ENCODE measurements at regions not wholly inside any gene's neighbourhood (a gene's known extent, or its start where the extent isn't known, plus 50 kb on each side); places are given as distances from the start of the nearest gene placed in this dataset.

DNA sequence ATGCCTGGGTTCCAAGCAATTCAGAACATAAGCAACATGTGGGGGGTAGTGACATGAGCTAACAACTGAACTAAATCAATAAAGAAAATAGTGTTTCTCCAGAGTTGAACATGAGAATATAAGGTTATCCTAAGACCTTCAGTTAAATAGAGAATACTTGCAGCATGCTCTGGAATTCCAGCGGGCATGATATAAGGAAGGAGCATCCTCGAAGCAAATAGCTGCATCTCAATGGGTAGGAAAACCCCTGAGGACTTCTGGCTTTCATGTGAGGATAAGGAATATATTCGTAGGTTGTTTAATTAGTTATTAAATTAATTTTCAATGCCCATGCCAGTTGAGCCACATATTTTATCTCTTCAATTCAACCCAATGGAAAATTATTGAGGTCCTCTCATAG, 631.2 kb upstream of the EPHA7 start:
- DNase-seq = no peak

- no peak for DNase-seq
These were observed 629.6 kb upstream of the EPHA7 start for GRCh38 chr6:94049001-94049400.

GRCh38 chr6:94045099-94045829, 625.9 kb upstream of the EPHA7 start:
- no peak for DNase-seq

GRCh38 chr6:94041945-94042709, 622.8 kb upstream of the EPHA7 start:
- DNase-seq = no peak

GRCh38 chr6:94036024-94036423, 616.7 kb upstream of the EPHA7 start:
- DNase-seq = no peak

- no peak for DNase-seq
These were observed 608.0 kb upstream of the EPHA7 start for GRCh38 chr6:94027374-94027773.

DNA sequence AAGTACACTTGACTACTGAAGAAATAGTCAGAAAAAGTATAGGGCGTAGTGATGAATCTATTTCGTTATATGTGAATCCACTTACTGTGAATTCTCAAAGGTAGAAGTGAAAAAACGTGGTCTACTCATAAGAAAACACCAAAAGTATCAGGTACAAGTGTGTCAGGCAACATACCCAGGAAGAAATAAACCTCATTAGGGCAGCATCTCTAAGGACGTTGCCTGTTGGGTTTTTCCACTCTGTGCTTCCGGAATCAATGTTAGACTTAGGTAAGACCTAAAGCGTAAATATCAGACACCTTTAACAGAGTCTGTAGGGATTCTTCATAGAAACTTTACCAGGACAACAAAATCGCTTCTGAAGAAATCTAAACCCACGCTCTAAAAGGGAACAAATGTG, 607.2 kb upstream of the EPHA7 start:
- no peak for DNase-seq

DNA sequence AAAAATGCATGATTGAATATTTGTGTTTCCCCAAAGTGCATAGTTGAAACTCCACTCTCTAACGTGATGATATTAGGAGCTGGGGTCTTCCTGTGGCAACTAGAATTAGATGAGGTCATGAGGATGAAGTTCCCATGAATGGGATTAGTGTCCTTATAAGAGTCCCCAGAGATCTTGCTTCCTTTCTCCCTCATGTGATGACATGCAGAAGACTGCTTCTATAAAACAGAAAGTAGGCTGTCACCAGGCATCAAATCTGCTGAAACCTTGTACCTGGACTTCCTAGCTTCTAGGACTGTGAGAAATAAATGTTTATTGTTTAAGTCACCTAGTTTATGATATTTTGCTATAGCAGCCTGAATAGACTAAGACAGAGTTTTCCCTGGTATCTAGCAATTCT, 586.5 kb upstream of the EPHA7 start:
- no peak for DNase-seq

DNA sequence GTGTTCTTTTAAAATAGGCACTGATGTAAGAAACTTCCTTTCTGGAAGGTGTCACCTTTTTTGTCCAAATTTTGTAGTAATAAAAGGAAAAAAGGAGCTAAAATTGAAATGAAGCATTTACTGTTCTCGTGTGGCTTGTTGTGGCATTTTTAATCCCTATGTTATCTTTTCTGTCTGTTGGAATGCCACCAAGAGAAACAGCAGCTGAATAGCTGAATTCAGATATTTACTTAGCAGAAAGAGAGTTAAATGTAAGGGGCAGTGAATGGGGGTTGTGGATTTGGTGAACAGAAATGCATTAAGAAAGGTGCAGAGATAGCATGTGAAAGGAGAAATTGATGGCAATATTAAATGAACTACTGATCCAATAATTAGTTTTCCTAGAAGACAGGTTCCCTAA, 573.6 kb upstream of the EPHA7 start:
- no peak for DNase-seq

DNA sequence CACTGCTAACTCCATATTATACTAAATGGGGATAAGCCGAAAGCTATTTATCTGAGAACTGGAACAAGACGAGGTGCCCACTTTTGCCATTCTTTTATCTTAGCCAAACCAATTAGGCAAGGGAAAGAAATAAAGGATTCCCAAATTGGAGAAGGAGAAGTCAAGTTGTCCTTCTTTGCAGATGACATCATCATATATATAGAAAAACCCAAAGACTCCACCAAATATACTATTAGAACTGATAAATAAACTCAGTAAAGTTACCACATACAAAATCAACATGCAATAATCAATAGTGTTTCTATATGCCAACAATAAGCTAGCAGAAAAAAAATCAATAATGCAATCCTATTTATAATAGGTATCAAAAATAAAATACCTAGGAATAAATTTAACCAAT, 570.3 kb upstream of the EPHA7 start:
- DNase-seq = no peak

- no peak for DNase-seq
These were observed 566.6 kb upstream of the EPHA7 start for GRCh38 chr6:93985953-93986352.

DNA sequence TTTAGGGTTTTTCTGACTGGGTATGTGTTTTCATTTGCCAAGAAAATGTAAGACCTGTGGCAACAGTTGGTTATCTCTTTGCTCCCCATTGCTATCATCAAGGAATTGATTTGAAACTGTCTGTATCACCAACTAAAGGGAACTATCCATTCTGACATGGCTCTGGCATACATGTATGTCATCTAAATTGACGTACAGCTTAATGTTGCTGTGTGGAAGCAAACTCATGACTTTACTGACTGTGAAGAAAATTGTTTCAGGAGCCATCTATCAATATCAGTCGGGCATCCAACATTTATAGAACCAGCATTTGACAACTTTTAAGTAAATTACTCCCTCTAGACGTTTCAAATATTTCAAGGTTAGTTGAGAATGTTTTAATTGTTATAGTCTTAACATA, 555.8 kb upstream of the EPHA7 start:
- no peak for DNase-seq

DNA sequence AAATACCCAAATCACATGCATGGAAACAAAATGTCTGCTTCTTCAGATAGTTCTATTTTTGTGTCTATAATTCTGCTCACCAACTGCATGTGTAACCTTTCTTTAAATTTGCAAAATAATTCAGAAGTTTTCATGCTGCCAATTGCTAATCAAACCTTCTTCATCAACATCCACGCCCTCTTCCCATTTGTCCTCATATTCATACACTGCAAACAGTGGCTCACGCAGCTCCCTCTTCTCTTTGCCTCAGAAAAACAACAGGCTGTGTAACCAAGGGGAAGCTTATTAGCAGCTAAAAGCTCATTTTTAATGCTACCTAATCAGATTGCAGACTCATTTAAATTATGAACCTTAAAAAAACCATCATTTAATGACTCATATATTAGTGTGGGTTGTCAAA, 555.0 kb upstream of the EPHA7 start:
- DNase-seq = no peak

GRCh38 chr6:93972791-93973190, 553.4 kb upstream of the EPHA7 start:
- no peak for DNase-seq

DNA sequence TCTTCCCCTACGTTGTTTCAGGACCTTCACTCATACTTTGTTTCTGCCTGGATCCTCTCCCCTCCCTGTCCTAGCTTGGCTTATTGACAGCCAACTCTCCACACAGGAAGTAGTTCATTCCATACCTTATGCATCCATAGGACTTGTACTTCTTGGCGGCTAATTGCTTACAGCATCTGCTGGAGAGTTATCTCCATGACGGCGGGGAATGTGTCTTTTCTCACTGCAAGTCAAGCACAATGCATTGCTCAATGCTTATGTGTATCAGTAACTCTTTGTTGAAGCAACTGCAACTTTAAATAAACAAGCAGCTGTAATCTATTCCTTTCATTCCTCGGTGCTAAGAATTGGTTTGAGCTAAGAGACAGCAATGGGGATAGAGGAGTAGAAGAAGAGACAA, 551.3 kb upstream of the EPHA7 start:
- no peak for DNase-seq

DNA sequence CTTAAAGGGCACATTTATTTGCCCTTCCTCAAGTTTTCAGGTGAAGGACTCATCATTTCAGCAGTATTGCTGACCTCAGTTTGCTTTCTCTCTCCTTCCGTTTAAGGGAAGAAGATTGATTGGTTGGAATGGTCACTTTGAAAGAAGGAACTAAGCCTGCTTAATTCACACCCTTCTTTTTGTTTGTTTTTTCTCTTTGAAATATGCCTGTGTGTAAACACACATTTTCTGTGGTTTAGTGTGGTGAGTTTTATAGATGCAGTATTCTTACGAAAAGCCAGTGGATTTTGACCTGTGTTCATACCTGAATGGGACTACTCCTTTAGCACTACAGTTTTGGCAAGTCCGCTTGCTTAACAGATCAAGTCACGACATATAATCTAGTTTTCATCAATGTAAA, 548.8 kb upstream of the EPHA7 start:
- no peak for DNase-seq

DNA sequence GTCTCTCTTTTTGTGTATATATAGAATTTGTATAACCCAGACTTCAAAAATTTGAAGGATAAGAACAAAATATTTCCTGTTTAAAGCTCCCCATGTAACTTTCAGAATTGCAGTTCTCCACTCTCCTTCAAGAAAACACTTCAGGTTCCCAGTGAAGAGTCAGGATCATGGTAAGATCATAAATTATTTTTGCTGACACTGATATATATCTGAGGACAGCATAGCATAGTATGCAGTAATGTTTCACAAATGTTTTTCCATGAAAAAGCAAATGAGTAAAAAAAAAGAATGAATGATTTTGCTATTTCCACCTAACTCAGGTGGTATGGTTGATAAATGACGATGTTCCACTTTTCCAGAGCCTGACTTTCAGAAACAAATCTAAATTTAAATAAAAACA, 545.6 kb upstream of the EPHA7 start:
- DNase-seq = no peak

DNA sequence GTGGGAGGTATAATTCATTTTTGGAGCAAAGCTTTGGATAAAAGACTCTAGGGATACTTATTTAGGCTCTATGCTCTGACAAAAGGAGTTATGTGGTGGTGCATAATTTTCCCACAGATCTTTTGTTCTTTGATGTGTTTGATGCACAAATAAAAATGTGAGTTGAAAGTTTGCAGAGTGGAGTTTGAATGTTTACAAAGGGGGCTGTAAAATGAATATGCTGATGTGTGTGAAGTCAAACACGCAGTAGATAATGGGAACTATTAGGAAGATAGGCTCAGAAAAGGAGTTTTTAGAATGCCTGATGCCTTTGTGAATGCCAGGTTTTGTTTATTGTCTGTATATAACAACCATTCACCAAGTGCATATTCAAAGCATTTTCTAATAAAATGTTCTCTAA, 545.0 kb upstream of the EPHA7 start:
- DNase-seq = no peak

GRCh38 chr6:93962566-93962965, 543.2 kb upstream of the EPHA7 start:
- DNase-seq = no peak

DNA sequence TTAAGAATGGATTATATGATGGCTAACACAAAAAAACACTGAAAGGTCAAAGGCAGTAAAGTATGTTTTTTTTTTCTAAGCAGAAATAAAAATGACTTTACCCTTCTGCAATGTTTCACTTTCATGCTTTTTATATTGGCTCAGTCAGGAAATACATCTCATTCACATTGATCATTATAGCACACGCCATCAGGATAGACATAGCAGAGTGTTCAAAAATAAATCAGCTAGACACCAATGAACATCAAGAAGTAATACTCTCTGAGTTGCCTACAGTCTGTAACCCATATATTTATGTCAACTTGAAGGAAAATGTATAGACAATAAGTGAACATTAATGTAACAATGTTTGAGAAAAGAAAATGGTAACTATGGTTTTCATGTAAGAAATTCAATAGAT, 535.2 kb upstream of the EPHA7 start:
- no peak for DNase-seq

GRCh38 chr6:93943661-93944060, 524.3 kb upstream of the EPHA7 start:
- DNase-seq = no peak

GRCh38 chr6:93940381-93940780, 521.0 kb upstream of the EPHA7 start:
- no peak for DNase-seq

- no peak for DNase-seq
These were observed 512.8 kb upstream of the EPHA7 start for GRCh38 chr6:93932175-93932574.

GRCh38 chr6:93927731-93928130, 508.4 kb upstream of the EPHA7 start:
- no peak for DNase-seq

- DNase-seq = no peak
These were observed 500.0 kb upstream of the EPHA7 start for GRCh38 chr6:93919365-93919764.
